HL-60/S4 treated with retinoic acid at 250 ng/mL for 4 days and 3 days (cell line): ENCODE measurements at regions not wholly inside any gene's neighbourhood (a gene's known extent, or its start where the extent isn't known, plus 50 kb on each side); places are given as distances from the start of the nearest gene placed in this dataset.

ENCODE experiments used
- in situ Hi-C: fragments of 300-500 bp; cut with MboI; formaldehyde crosslinking; loops from 2 replicates; pipeline ENCODE4 v1.7.0; 2022; ENCODE audit warnings: low sequenced_read_pairs

DNA sequence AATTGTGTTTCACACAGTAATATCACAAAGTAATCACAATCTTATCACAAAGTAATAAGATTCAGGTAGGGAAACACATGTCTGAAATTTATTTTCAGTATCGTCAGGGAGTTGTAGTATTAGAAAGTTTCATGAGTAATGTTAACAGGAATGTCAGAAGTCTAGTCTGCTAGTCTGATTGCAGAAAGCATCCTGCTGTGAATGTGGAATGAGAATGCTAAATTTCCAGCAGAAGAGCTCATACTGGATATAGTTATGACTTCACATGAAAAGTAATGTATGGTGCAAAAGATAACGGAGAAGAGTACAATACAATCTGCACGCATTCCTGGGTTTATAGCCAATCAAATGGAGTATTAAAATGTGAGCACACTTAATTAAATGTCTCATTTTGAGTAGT is 494.7 kb upstream of the SETBP1 start:
- in situ Hi-C loops = no loop called here

DNA sequence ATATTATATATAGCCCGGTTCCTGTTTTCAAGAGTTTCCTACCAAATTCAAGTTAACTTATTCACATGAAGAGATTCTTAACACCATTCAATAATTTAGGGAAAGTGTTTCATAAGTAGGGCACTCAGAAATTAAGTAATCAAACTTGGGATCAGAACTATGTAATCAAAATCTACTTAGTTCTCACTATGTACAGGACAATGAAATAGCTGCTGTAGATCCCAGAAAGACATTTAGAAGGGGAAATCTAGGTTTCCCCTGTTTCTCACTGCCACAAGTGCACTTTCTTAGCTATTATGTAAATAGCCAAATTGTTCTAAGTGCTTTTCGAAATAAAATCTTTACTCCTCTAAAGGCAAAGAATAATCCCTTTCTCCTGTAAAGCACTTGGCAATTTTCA is 493.6 kb upstream of the SETBP1 start:
- in situ Hi-C loops = no loop called here

DNA sequence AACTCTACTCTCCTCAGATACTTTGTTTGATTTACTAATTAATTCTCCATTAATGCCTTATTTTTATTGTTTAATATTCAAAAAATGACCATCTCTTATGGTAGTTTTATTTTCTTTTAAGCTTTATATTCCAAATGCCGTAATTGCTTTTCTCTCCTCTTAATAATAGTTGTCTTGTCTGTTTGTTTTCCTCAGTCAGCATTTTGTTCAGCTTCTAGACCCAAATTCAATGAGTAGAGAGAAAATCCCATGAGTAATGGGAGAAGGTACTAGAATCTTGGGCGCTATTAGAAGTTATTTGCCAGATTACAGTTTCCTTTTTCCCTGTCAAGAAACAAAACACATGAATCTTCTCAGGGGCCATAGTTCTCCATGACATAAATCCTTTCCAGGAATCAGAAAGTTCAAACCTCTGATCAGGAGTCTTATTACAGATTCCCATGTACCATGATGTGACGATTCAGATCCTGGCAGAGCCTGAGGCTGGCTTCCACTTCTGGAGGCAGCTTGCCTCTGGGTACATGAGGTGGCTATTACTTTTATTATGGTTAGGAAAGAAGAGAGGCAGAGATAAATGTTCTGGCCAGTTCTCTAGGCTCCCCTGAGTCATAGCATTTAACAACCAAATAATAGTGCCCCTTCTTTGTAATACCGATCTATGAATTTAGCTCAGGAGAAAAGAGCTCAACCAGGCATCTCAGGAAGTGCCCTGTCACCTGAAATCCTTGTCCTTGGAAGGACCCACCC is 485.1 kb upstream of the SETBP1 start:
- in situ Hi-C loops = no loop called here

DNA sequence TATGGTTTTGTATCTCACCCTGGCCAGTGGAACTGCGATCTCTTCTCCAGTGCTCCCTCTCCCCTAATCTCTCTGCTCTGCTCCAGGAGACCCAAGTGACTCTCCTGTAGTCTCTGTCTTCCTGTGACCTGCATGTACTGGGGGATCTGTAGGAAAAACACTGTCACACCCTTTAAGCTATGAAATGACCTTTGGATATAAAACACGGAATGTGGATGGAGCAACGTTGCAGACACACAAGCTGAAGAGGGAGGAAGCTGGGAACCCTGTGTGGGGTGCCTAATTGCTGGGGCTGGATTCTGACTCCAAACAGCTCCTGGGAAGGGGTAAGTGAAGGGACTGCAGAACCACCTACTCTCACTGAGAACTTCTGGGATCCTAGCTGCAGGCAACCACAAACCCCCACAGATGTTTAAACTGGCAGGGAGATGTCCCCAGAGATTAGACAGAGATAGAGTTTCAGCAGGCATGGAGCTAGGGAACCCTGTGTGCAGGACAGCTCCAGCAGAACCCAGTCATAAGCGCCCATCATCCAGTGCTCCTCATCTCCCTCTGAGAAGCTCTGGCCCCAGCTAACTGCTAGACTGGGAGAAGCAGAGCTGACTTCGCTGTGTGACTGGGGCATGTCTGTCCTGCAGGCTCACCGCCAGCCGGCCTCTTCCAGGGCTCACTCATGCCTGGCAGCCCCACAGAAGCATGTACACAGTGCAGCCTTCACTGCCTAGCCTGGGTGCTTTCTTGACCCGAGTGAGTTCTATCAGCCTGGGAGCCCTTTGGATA is 482.7 kb upstream of the SETBP1 start:
- in situ Hi-C loops = no loop called here

DNA sequence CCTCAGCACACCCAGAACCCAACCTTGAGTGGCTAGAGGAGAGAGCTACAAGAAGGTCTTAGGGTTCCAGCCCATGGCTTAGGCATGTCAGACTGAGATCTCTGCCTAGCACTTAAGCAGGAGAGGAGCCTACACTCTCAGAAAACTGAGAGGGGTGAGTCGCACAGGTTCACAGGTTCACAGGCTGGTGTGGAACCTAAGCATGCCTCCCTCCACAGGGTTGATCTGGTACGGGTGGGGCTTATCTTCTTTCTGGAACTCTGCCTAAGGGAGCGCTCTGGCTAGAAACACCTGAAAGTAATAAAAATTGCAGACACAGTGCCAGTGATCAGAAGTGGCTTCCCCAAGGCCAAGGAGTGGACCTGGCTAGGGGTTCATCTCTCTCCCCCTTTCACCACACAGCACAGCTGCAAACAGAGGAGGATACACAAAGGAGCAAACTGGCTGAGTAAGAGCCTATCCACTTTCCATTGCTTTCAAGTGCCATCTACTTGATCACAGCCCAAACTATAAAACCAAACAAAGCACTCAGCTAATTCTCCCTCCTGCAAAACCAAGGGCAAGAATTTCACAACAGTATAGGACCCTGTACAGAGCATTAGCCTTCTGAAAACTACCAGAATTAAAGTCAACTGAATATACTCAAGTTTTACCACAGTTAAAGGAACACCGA is 481.9 kb upstream of the SETBP1 start:
- in situ Hi-C loops = no loop called here

DNA sequence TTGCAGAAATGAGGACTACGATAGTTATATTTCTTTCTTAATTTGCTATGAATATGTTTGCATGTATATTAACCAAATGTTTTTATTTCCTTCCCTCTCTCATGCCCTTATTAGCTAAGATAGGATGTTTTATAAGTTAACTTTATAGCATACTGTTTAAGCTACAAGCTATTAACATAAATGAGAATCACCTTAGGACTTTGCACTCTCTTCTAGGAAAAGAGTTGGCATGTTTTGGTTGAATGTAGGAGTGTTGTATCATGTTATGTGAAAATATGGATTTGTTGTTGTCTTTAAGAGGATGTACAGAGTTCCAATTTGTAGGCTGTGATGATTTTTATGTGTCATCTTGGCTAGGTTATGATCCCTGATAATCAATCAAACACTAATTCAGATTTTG is 467.4 kb upstream of the SETBP1 start:
- in situ Hi-C loops = no loop called here

DNA sequence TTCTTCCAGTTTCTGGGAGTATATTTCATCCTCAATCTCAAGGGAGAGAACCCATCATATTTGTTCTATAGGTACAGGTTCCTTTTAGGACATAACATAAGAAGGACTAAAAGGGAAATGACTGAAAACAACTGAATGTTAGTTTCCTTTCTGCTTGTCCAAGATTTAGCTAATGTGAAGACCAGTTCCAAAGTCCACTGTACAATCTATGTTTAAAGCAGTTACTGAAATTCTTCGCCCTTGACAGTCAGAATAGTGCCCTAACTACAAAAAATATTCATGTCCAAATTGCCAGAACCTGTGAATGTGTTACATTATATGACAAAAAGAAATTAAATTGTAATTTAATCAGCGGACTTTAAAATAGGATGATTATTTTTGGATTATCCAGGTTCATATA is 466.3 kb upstream of the SETBP1 start:
- in situ Hi-C loops = no loop called here

DNA sequence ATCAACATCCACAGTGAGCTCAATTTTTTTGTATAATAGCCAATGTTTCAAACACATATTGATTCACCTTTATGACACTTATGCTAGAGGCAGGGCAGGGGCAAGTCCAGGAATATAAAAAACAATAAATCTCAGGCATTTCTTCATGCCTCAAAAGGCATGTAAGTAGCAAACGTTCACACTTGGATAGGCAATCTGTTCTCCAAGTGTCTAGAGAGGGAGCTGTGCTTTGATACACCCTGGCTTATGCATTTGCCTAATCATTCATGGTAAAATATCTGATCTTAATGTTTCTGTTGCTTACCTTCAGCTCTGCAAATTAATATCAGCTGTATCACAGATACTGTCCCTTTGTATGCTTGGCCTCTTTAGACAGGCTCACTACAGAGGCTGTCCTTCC is 464.5 kb upstream of the SETBP1 start:
- in situ Hi-C loops = no loop called here

DNA sequence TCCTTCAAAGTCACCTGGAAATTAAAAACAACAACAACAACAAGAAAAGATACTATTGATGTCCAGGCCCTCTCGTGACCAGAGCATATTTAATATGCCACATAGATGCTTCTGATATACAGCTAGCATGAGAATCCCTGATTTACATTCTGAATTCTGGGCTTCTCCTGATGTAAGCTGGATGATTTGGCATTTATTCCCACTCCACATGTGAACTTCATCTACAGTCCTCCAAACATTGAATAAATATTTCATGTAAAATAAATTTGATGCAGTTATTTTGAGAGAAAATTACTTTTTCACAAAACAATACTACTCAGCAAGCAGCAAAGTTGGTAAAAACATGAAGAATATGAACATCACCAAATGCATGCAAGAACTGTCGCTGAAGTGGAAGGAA is 453.2 kb upstream of the SETBP1 start:
- in situ Hi-C loops = no loop called here

DNA sequence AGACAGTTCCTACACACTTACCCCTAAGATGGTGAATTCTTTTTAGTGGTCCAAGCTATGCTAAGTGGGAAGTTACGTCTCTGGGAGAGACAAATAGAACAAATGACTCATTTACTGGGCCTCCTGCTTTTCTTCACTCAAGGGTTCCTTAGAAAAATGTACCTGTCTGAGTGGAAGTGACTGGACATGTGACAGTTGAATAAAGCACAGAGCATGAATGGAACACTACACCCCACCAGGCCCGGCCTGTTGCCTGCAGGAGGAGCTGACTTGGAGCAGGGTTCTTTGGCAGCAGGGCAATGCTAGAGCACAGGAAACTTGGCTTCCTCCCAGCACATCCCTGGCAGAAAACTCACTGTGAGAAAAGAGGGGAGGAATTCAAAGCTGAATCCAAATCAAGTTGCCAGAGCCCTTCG is 451.0 kb upstream of the SETBP1 start:
- in situ Hi-C loops = no loop called here

DNA sequence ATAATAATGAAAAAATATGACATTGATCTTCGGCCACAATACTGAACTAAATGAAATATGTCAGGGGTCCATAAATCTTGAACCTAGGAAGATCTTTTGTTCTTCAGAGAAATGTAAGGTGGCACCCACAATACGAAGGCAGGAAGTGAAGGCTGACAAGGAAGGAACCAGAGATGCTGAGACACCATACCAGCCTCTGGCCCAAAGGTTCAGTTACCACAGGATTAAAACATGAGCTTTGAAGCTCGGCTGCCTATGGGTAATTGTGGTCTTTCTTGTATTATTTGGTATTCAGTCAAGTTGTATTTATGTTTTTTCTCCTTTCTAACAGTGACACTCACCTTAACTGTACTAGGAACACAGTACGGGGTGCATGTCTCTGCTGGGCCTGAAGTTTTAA is 448.8 kb upstream of the SETBP1 start:
- in situ Hi-C loops = no loop called here

DNA sequence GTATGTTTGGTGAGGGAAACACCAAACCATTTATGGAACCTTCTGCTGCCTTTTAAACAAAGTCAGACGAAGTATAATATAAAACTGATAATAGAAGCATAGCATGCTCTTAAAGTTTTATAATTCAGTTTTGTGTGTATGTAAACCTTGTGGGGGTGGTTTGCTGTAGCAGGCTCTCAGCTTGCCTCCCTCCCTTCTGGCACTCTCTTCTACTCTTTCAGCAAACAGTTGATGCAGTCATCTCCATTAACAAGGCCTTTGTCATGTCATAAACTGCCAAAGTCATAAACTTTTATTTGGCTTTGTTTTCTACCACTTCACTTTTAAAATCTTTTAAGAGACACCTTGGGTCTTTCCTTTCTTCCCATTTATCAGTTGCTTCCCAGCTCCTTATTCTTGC is 448.2 kb upstream of the SETBP1 start:
- in situ Hi-C loops = no loop called here

DNA sequence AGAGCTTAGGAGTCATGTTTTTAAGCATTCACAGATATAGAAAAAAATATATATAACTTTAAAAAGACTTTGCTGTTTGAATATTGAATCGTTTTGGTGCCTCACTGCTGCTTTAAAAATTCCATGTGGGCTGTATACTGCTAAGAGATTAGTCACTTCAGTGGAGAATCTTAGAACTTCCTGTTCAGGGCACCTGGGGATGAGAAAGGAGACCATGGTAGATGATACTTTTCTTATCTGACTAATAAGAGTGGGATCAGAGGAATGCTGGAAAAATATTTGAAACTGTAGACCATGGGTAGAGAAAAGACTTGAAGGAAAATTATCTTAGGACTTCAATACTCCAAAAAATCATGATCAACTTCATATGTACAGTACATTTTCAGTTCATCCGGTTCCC is 442.2 kb upstream of the SETBP1 start:
- in situ Hi-C loops = no loop called here

DNA sequence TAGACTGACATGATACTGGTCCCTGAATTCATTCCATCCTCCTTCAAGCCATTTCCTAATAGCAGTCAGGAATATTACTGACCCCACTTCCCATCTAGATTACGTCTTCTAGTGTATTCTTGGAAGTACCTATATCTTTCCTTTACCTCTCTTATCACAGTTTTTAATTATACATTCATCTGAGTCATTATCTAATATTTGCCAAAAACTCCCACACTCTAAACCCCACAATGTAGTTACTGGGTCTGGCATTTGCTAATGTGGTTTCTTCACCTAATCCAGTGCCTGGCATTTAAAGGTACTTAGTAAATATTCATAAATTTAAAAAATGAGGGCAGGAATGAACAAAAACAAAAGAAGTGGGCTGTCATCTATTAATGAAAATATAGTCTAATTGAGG is 441.8 kb upstream of the SETBP1 start:
- in situ Hi-C loops = no loop called here

DNA sequence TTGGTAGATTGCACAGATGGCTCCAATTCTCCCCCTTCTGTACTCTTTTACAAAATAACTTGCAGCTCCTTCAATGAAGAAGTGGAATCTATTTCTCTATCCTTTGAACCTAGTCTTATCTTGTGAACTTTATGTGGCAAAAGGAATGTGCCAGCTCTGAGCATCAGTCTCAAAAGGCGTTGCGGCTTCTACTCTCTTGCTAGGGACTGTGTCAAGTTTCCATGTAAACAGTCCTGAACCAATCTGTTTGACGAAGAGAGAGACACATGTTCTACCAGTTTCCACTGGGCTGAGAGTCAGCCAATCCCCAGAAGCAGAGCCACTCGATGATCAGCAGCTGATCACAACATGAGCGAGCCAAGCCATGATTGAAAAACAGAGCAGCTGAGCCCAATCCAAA is 439.7 kb upstream of the SETBP1 start:
- in situ Hi-C loops = no loop called here

DNA sequence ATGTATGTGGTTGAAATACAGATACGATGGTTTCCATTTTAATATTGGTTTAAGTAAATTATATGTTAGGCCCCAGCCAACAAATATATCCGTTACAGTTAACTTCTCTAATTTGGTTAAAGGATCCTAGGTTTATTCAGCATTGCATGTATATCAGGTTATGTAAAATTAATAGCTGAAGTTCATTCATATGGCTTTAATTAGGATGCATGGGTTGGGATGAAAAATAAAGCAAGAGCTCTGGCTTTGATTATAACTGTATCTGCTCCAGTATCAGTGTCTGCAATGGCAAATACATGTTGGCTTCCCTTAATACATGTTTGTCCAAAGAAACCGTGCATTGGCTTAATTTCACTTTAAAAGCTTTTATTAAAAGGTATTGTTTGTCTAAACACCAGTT is 435.7 kb upstream of the SETBP1 start:
- in situ Hi-C loops = no loop called here

DNA sequence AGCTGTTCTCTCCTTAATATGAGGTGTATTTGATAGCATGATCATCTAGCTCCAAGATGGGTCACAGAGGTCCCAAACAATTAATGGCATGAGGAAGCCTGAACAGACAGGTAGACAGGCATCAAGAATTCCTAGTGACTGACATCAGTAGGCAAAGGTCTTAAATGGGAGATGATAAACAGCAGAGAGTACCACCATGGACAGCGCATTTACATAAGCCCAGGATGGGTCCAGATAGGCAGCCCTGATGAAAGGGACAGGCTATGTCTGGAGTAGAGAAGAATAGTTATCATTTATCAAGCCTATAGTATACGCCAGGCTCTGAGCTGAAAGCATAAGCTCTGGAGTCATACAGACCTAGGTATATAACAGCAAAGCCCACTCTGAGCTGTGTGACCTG is 434.7 kb upstream of the SETBP1 start:
- in situ Hi-C loops = no loop called here

DNA sequence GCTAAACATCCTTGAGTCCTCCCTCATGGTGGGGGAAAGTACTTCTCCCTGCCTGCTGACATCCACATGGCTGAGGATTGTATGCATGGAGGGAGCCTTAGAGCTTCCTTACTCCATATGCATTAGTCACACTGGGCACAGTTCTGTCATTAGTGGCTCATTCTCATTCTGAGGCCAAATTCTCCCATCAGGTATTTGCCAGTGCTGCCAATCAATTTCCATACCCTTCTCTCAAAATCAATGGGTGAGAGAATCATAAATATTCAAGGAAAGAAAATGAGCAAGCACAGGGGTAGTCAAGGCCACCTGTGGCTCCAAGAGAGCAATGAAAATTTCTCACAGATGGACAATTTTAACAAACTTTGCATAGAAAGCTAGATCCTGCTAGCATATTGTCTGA is 422.6 kb upstream of the SETBP1 start:
- in situ Hi-C loops = no loop called here

DNA sequence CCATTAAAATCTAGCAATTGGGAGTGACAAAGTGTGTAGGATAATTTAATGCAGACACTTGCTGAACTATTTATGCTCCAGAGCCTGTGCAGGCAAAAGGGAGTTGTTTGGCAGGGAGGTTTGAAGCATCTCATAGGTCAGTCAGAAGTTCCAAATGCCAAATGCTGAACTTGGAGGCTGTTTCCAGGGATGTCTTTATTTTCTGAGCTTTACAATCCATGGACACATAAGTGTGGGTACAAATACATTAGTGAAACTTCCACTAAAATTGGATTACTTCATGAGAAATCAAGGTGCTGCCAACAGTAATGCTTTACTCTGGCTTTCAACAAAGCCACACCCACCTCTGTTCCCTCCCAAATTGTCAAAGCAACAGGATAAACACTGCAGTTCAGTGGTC is 422.1 kb upstream of the SETBP1 start:
- in situ Hi-C loops = no loop called here

DNA sequence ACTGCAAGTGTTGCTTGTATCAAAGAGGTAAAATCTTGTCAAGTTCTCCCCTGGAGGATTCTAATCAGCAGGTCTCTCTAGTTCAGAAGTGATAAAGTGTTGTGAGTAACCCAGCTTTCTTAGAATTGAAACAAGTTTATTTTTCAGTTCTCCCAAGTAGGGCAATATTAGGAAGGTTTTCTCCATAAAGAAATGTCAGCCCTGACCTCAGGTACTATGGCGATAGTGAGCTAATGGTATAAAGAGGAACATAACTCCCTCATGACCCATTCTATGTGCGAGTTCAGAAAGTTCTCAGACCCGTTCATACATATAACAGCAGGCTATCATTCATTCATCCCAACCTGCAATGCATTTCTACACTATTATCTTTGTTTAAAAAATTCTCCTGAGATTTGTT is 421.1 kb upstream of the SETBP1 start:
- in situ Hi-C loops = no loop called here

DNA sequence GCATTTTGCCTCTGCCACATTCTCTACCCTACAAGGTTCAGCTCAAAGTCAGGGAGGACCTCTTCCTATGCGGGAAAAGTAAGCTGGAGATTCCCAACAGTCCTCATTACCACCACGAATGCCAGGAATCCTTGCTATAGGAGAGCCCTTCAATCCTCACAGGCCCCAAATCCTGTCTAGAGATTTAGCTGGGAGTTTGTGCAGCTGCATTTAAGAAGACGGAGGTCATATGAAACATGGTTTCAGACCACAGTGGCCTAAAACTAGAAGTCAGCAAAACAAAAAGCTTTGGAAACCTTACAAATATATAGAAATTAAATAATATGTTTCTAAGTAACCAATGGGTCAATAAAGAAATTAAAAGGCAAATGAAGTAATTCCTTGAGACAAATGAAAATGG is 415.3 kb upstream of the SETBP1 start:
- in situ Hi-C loops = no loop called here

DNA sequence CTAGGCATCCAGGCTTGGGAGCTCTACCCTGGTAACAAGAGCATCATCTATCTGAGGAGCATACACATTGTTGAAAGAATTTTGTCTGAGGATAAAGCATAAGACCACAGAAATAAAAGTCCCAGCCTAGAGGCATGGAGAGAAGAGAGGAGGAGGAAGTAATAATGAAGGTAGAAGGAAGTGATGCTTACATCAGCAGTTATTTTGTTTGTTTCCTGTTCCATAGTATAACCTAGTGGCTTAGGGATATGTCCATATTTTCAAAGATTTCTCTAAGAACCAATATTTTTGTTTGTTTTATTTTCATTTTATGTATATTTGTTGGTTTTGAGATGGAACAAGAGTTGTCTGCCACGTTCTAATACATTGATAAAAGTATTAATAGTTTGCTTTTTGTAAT is 407.4 kb upstream of the SETBP1 start:
- in situ Hi-C loops = no loop called here
